WTC11 (cell line): ENCODE measurements at regions not wholly inside any gene's neighbourhood (a gene's known extent, or its start where the extent isn't known, plus 50 kb on each side); places are given as distances from the start of the nearest gene placed in this dataset.

Source experiments
- CREB1 ChIP-seq: sonication (generic); formaldehyde crosslinking; IDR thresholded peaks from 2 replicates; pipeline ENCODE4 v1.8.0; 2023; ENCODE audit warnings: mild to moderate bottlenecking, missing genetic modification reagents
- FOXP1 ChIP-seq: sonication (generic); formaldehyde crosslinking; IDR thresholded peaks from 2 replicates; pipeline ENCODE4 v1.8.0; 2022; ENCODE audit warnings: missing genetic modification reagents, mild to moderate bottlenecking, moderate library complexity, borderline replicate concordance
- JUN ChIP-seq: sonication (generic); formaldehyde crosslinking; IDR thresholded peaks from 2 replicates; pipeline ENCODE4 v1.8.0; 2023; ENCODE audit warnings: mild to moderate bottlenecking, missing genetic modification reagents
- SMAD4 ChIP-seq: sonication (generic); formaldehyde crosslinking; IDR thresholded peaks from 2 replicates; pipeline ENCODE4 v1.8.0; 2022; ENCODE audit warnings: mild to moderate bottlenecking, missing genetic modification reagents
- USF2 ChIP-seq: sonication (generic); formaldehyde crosslinking; IDR thresholded peaks from 2 replicates; pipeline ENCODE4 v1.8.1; 2023; ENCODE audit warnings: mild to moderate bottlenecking, missing genetic modification reagents, moderate library complexity
- ZNF121 ChIP-seq: sonication (generic); formaldehyde crosslinking; IDR thresholded peaks from 2 replicates; pipeline ENCODE4 v1.8.0; 2023; ENCODE audit warnings: missing genetic modification reagents
- ZNF263 ChIP-seq: sonication (generic); formaldehyde crosslinking; IDR thresholded peaks from 2 replicates; pipeline ENCODE4 v1.8.1; 2022; ENCODE audit warnings: low read depth, mild to moderate bottlenecking, moderate library complexity, missing genetic modification reagents
- ZNF416 ChIP-seq: fragments of 250-450 bp; sonication (Bioruptor Pico); IDR thresholded peaks from 2 replicates; pipeline ENCODE4 v1.9.0; 2021; ENCODE audit warnings: mild to moderate bottlenecking, inconsistent platforms
- TF ChIP-seq, protein P1 (sequence below): sonication (generic); formaldehyde crosslinking; conservative IDR thresholded peaks from 2 replicates; pipeline ENCODE4 v1.8.1; 2022; ENCODE audit warnings: mild to moderate bottlenecking, missing genetic modification reagents
- TF ChIP-seq, protein P2 (sequence below): sonication (generic); formaldehyde crosslinking; IDR thresholded peaks from 2 replicates; pipeline ENCODE4 v1.8.1; 2022; ENCODE audit warnings: missing genetic modification reagents, borderline replicate concordance
- TF ChIP-seq, protein P3 (sequence below): sonication (generic); formaldehyde crosslinking; IDR thresholded peaks from 2 replicates; pipeline ENCODE4 v1.8.1; 2023; ENCODE audit warnings: mild to moderate bottlenecking, missing genetic modification reagents
- TF ChIP-seq, protein P4 (sequence below): sonication (generic); formaldehyde crosslinking; IDR thresholded peaks from 2 replicates; pipeline ENCODE4 v1.8.0; 2022; ENCODE audit warnings: mild to moderate bottlenecking, missing genetic modification reagents
- TF ChIP-seq, protein P5 (sequence below): sonication (generic); formaldehyde crosslinking; IDR thresholded peaks from 2 replicates; pipeline ENCODE4 v1.8.0; 2023; ENCODE audit warnings: missing genetic modification reagents, mild to moderate bottlenecking, borderline replicate concordance
- TF ChIP-seq, protein P6 (sequence below): fragments of 200-600 bp; IDR thresholded peaks from 2 replicates; pipeline ENCODE4 v1.8.0; 2022; ENCODE audit warnings: antibody characterized with exemption

DNA sequence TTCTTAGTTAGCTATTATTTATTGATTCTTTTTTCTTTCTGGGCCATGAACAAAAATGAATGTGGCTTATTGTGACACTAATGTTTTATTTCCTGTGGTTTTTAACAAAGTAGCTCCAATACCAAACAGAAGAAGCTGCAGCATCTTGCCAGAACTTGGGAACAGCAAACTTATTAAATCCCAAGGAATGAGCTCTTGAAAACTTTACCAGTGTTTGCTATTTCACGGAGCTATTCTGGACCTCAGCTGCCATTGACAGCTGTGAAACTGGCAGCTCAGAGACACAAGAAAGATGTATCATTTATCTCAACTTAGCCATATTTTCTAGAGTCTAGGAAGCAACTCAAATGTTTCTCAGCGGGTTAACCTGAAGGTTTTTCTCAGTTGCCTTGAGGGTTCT is 91.0 kb upstream of the NEUROD1 start:
- TF ChIP-seq, protein P1, sequence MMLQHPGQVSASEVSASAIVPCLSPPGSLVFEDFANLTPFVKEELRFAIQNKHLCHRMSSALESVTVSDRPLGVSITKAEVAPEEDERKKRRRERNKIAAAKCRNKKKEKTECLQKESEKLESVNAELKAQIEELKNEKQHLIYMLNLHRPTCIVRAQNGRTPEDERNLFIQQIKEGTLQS (CRISPR knock-in tag), result no peak
- TF ChIP-seq FOXP1 (CRISPR knock-in tag) (no peak), SMAD4 (CRISPR knock-in tag) (no peak), USF2 (no peak), ZNF263 (CRISPR knock-in tag) (no peak), ZNF121 (CRISPR knock-in tag) (no peak), JUN (CRISPR knock-in tag) (no peak), CREB1 (CRISPR knock-in tag) (no peak), ZNF416 (no peak)
- TF ChIP-seq, protein P2, sequence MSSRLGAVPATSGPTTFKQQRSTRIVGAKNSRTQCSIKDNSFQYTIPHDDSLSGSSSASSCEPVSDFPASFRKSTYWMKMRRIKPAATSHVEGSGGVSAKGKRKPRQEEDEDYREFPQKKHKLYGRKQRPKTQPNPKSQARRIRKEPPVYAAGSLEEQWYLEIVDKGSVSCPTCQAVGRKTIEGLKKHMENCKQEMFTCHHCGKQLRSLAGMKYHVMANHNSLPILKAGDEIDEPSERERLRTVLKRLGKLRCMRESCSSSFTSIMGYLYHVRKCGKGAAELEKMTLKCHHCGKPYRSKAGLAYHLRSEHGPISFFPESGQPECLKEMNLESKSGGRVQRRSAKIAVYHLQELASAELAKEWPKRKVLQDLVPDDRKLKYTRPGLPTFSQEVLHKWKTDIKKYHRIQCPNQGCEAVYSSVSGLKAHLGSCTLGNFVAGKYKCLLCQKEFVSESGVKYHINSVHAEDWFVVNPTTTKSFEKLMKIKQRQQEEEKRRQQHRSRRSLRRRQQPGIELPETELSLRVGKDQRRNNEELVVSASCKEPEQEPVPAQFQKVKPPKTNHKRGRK, result no peak
- TF ChIP-seq, protein P3, sequence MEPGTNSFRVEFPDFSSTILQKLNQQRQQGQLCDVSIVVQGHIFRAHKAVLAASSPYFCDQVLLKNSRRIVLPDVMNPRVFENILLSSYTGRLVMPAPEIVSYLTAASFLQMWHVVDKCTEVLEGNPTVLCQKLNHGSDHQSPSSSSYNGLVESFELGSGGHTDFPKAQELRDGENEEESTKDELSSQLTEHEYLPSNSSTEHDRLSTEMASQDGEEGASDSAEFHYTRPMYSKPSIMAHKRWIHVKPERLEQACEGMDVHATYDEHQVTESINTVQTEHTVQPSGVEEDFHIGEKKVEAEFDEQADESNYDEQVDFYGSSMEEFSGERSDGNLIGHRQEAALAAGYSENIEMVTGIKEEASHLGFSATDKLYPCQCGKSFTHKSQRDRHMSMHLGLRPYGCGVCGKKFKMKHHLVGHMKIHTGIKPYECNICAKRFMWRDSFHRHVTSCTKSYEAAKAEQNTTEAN (CRISPR knock-in tag), result no peak
- TF ChIP-seq, protein P4, sequence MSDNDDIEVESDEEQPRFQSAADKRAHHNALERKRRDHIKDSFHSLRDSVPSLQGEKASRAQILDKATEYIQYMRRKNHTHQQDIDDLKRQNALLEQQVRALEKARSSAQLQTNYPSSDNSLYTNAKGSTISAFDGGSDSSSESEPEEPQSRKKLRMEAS (CRISPR knock-in tag), result no peak
- TF ChIP-seq, protein P5, sequence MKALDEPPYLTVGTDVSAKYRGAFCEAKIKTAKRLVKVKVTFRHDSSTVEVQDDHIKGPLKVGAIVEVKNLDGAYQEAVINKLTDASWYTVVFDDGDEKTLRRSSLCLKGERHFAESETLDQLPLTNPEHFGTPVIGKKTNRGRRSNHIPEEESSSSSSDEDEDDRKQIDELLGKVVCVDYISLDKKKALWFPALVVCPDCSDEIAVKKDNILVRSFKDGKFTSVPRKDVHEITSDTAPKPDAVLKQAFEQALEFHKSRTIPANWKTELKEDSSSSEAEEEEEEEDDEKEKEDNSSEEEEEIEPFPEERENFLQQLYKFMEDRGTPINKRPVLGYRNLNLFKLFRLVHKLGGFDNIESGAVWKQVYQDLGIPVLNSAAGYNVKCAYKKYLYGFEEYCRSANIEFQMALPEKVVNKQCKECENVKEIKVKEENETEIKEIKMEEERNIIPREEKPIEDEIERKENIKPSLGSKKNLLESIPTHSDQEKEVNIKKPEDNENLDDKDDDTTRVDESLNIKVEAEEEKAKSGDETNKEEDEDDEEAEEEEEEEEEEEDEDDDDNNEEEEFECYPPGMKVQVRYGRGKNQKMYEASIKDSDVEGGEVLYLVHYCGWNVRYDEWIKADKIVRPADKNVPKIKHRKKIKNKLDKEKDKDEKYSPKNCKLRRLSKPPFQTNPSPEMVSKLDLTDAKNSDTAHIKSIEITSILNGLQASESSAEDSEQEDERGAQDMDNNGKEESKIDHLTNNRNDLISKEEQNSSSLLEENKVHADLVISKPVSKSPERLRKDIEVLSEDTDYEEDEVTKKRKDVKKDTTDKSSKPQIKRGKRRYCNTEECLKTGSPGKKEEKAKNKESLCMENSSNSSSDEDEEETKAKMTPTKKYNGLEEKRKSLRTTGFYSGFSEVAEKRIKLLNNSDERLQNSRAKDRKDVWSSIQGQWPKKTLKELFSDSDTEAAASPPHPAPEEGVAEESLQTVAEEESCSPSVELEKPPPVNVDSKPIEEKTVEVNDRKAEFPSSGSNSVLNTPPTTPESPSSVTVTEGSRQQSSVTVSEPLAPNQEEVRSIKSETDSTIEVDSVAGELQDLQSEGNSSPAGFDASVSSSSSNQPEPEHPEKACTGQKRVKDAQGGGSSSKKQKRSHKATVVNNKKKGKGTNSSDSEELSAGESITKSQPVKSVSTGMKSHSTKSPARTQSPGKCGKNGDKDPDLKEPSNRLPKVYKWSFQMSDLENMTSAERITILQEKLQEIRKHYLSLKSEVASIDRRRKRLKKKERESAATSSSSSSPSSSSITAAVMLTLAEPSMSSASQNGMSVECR, result no peak
- TF ChIP-seq, protein P6, sequence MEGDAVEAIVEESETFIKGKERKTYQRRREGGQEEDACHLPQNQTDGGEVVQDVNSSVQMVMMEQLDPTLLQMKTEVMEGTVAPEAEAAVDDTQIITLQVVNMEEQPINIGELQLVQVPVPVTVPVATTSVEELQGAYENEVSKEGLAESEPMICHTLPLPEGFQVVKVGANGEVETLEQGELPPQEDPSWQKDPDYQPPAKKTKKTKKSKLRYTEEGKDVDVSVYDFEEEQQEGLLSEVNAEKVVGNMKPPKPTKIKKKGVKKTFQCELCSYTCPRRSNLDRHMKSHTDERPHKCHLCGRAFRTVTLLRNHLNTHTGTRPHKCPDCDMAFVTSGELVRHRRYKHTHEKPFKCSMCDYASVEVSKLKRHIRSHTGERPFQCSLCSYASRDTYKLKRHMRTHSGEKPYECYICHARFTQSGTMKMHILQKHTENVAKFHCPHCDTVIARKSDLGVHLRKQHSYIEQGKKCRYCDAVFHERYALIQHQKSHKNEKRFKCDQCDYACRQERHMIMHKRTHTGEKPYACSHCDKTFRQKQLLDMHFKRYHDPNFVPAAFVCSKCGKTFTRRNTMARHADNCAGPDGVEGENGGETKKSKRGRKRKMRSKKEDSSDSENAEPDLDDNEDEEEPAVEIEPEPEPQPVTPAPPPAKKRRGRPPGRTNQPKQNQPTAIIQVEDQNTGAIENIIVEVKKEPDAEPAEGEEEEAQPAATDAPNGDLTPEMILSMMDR, result no peak
